Heart left ventricle (tissue), 16 donors: ENCODE measurements at regions not wholly inside any gene's neighbourhood (a gene's known extent, or its start where the extent isn't known, plus 50 kb on each side); places are given as distances from the start of the nearest gene placed in this dataset.

ENCODE experiments used
- ATAC-seq, 4 donors: fragments of 200-7000 bp; cut with Tn5 transposase; one replicate each; pipeline ENCODE4 v1.9.1; 2020 to 2022; ENCODE audit warnings: moderate library complexity in 4 of 4, mild to moderate bottlenecking in 3 of 4, moderate number of reproducible peaks in 1 of 4
- DNase-seq, 5 donors: peaks; one replicate each; pipeline ENCODE4 v3.0.0-alpha.2; 2020
- H3K27ac ChIP-seq, 12 donors: fragments of 200-600 bp; sonication (generic) in 4 of 12; one replicate each; pipeline versions ENCODE4 v1.5.0 to v1.8.0; 2016 to 2022; ENCODE audit warnings: mild to moderate bottlenecking in 2 of 12
- H3K27me3 ChIP-seq, 9 donors: fragments of 200-600 bp; sonication (generic) in 2 of 9; one replicate each; pipeline versions ENCODE4 v1.5.1 to v1.8.0; 2016 to 2022; ENCODE audit warnings: mild to moderate bottlenecking in 3 of 9
- H3K36me3 ChIP-seq, 9 donors: fragments of 200-600 bp; sonication (generic) in 2 of 9; one replicate each; pipeline versions ENCODE4 v1.5.0 to v1.8.0; 2018 to 2022; ENCODE audit warnings: mild to moderate bottlenecking in 2 of 9
- H3K4me1 ChIP-seq, 12 donors: fragments of 200-600 bp; sonication (generic) in 4 of 12; one replicate each; pipeline versions ENCODE4 v1.5.0 to v1.8.0; 2016 to 2022; ENCODE audit warnings: mild to moderate bottlenecking in 3 of 12
- H3K4me3 ChIP-seq, 12 donors: fragments of 200-600 bp; sonication (generic) in 4 of 12; one replicate each; pipeline versions ENCODE4 v1.5.0 to v1.8.0; 2017 to 2022; ENCODE audit warnings: mild to moderate bottlenecking in 9 of 12, moderate library complexity in 4 of 12
- H3K9me3 ChIP-seq, 12 donors: fragments of 200-600 bp; sonication (generic) in 4 of 12; one replicate each; pipeline versions ENCODE4 v1.5.0 to v1.8.0; 2016 to 2022; ENCODE audit warnings: mild to moderate bottlenecking in 1 of 12
- CTCF ChIP-seq, 12 donors: fragments of 200-600 bp; sonication (generic) in 4 of 12; IDR thresholded peaks; one replicate each; pipeline versions ENCODE4 v1.5.0 to v1.8.0; 2018 to 2022; ENCODE audit warnings: antibody characterized with exemption in 12 of 12, mild to moderate bottlenecking in 5 of 12
- POLR2A ChIP-seq, 2 donors: fragments of 450-650 bp; IDR thresholded peaks; one replicate each; pipeline ENCODE4 v1.6.1; 2017; ENCODE audit warnings: antibody characterized with exemption in 2 of 2, mild to moderate bottlenecking in 2 of 2, moderate library complexity in 2 of 2
- WGBS, 4 donors: extraction: QIAGEN DNeasy Blood & Tissue Kit in 2 of 4; methylation state at CpG; one replicate each; pipeline versions ENCODE4 v1.1.5 to v1.1.7; 2013 to 2018; 5-methylcytosine and 5-hydroxymethylcytosine counted together
- intact Hi-C, 10 donors: fragments of 100-400 bp; cut with DNase I; formaldehyde crosslinking; loops; one replicate each; pipeline versions ENCODE4 v1.11.1 to v1.14.2; 2022
- donor health status: ischemic (EF 13 %, LVEDD 7.1; RV severe dilation, severe dysfunction).
- donor health status: healthy with polysubstance abuse.
- donor health status: DM: no; HTN: yes; CAD: no.
- donor health status: DM: no; HTN: no; CAD: no.
- donor health status: ischemic (EF 25% LVEDD 6.9; RV normal size, moderate dysfunction).
- donor health status: ischemic (EF 25% LVEDD 5.7; RV mildly dilated, moderate dysfunction).
- donor health status: healthy.
- donor health status: DM: yes; HTN: yes; CAD: no.
- donor health status: ischemic (EF 35%, LVEDD 5.7; RV mildly dilated, moderate dysfunction).
- donor health status: nonischemic (EF 11% LVEDD 7.7; RV severe dilation, severe dysfunction).
- donor health status: DM: yes; HTN: yes; CAD: no.
- donor health status: PGD.
- donor health status: ischemic (EF 29% LVEDD 5.4; RV normal size, mild dysfunction).
- donor health status: nonischemic (EF 23%, LVEDD 6.1; RV moderate dilation, normal function).

- Histone ChIP-seq H3K27me3 (peaks cover 0 to 16% (median 0%) of the 10 kb centered on the region in 9 donors), H3K4me3 (no peak overlapping the region), H3K36me3 (no peaks in the 10 kb centered on the region), H3K4me1 (no peaks in the 10 kb centered on the region), H3K27ac (no peak overlapping the region), H3K9me3 (no peaks in the 10 kb centered on the region)
- TF ChIP-seq POLR2A (IDR thresholded peaks at IDR 0.05) (no peak), CTCF (IDR thresholded peaks at IDR 0.05) (no peak)
- intact Hi-C loops, result loop anchor here in 1 of 10 donors (5.0 kb wide), 1 partner anchor 1234 kb away; no protein-coding TSS in a partner anchor
- 74 to 83% (median 76%) methylated on average over 9 to 10 of the region's 10 CpGs for WGBS, 4 donors
- DNase-seq (no peak), ATAC-seq (no peak)
Measured at GRCh38 chr5:2383698-2384065, 367.8 kb downstream of the IRX2 start.

GRCh38 chr5:2382776-2383697 lies 368.4 kb downstream of the IRX2 start:
- Histone ChIP-seq H3K27ac (no peak overlapping the region), H3K9me3 (no peaks in the 10 kb centered on the region), H3K4me1 (no peaks in the 10 kb centered on the region), H3K27me3 (peaks cover 0 to 16% (median 0%) of the 10 kb centered on the region in 9 donors), H3K4me3 (no peak overlapping the region), H3K36me3 (no peaks in the 10 kb centered on the region)
- intact Hi-C loops, result loop anchor here in 1 of 10 donors (5.0 kb wide), 1 partner anchor 1234 kb away; no protein-coding TSS in a partner anchor
- ATAC-seq, result no peak
- TF ChIP-seq POLR2A (IDR thresholded peaks at IDR 0.05), result no peak
- 71 to 75% (median 74%) methylated on average over 19 to 20 of the region's 20 CpGs for WGBS, 4 donors
- no peak for DNase-seq

GRCh38 chr5:2381861-2382260 lies 369.6 kb downstream of the IRX2 start:
- no peak for ATAC-seq
- WGBS, 4 donors, result 73 to 84% (median 82%) methylated on average over 5 of the region's 5 CpGs
- Histone ChIP-seq H3K4me1 (no peaks in the 10 kb centered on the region), H3K27ac (no peak overlapping the region), H3K9me3 (no peaks in the 10 kb centered on the region), H3K27me3 (peaks cover 0 to 8% (median 0%) of the 10 kb centered on the region in 9 donors), H3K4me3 (no peak overlapping the region), H3K36me3 (no peaks in the 10 kb centered on the region)
- intact Hi-C loops, result loop anchor here in 1 of 10 donors (5.0 kb wide), 1 partner anchor 1235 kb away; no protein-coding TSS in a partner anchor
- no peak for DNase-seq
- no peak for TF ChIP-seq POLR2A (IDR thresholded peaks at IDR 0.05)
- TF ChIP-seq CTCF (IDR thresholded peaks at IDR 0.05), result no peak

- H3K4me3 ChIP-seq, result no peak overlapping the region
- H3K27ac ChIP-seq, result no peak overlapping the region
- 76 to 92% (median 80%) methylated on average over 7 of the region's 7 CpGs for WGBS, 4 donors
- intact Hi-C loops, result loop anchor here in 1 of 10 donors (5.0 kb wide), 1 partner anchor 1236 kb away; no protein-coding TSS in a partner anchor
- no peak for DNase-seq
- TF ChIP-seq CTCF (IDR thresholded peaks at IDR 0.05), result no peak
- no peak for TF ChIP-seq POLR2A (IDR thresholded peaks at IDR 0.05)
- no peaks in the 10 kb centered on the region for H3K4me1 ChIP-seq
- ATAC-seq, result no peak
- peaks cover 0 to 8% (median 0%) of the 10 kb centered on the region in 9 donors for H3K27me3 ChIP-seq
- no peaks in the 10 kb centered on the region for H3K36me3 ChIP-seq
- no peaks in the 10 kb centered on the region for H3K9me3 ChIP-seq
Measured at GRCh38 chr5:2381070-2381469, 370.4 kb downstream of the IRX2 start.
